Ovary (tissue), 7 donors: ENCODE measurements at regions not wholly inside any gene's neighbourhood (a gene's known extent, or its start where the extent isn't known, plus 50 kb on each side); places are given as distances from the start of the nearest gene placed in this dataset.

ENCODE experiments used
- DNase-seq, 5 donors: peaks; one replicate each; pipeline ENCODE4 v3.0.0-alpha.2; 2019 to 2020
- H3K27ac ChIP-seq, 2 donors: fragments of 200-600 bp; one replicate each; pipeline versions ENCODE4 v1.5.1 to v1.8.0; 2019 to 2022
- H3K27me3 ChIP-seq: fragments of 200-600 bp; one replicate; pipeline ENCODE4 v1.8.0; 2022
- H3K36me3 ChIP-seq: fragments of 200-600 bp; sonication (generic); one replicate; pipeline ENCODE4 v1.5.1; 2019
- H3K4me1 ChIP-seq: one replicate; pipeline ENCODE4 v1.8.1; 2013; ENCODE audit warnings: mild to moderate bottlenecking, moderate library complexity; ENCODE audit not compliant: insufficient read depth
- H3K4me3 ChIP-seq: fragments of 200-600 bp; sonication (generic); one replicate; pipeline ENCODE4 v1.5.1; 2017
- H3K9me3 ChIP-seq, 2 donors: fragments of 200-600 bp in 1 of 2; sonication (generic) in 1 of 2; one replicate each; pipeline versions ENCODE4 v1.5.1 to v1.8.1; 2013 to 2019; ENCODE audit warnings: mild to moderate bottlenecking in 1 of 2, moderate library complexity in 1 of 2
- CTCF ChIP-seq, 3 donors: fragments of 450-650 bp in 2 of 3; fragments of 200-600 bp in 1 of 3; IDR thresholded peaks; one replicate each; pipeline versions ENCODE4 v1.5.1 to v1.8.0; 2016 to 2022; ENCODE audit warnings: antibody characterized with exemption in 3 of 3, mild to moderate bottlenecking in 1 of 3
- EP300 ChIP-seq: sonication (generic); formaldehyde crosslinking; IDR thresholded peaks from one replicate; pipeline ENCODE4 v1.6.1; 2017; ENCODE audit warnings: antibody characterized with exemption
- POLR2A ChIP-seq: fragments of 450-650 bp; IDR thresholded peaks from one replicate; pipeline ENCODE4 v1.6.1; 2017; ENCODE audit warnings: antibody characterized with exemption, mild to moderate bottlenecking, moderate library complexity
- WGBS, 3 donors: extraction: QIAGEN DNeasy Blood & Tissue Kit in 1 of 3; methylation state at CpG; one replicate each; pipeline versions ENCODE4 v1.1.5 to v1.1.7; 2013 to 2017; 5-methylcytosine and 5-hydroxymethylcytosine counted together
- intact Hi-C, 4 donors: fragments of 100-400 bp; cut with DNase I; formaldehyde crosslinking; loops; one replicate each; pipeline versions ENCODE4 v1.11.0 to v1.15.1; 2022 to 2023
- donor health status: DM: no; HTN: no; CAD: no; lungs with moderate emphysema.
- donor health status: DM: no; HTN: no; CAD: no.
- donor health status: Bipolar disorder and iron deficiency.
- donor health status: DM: no; HTN: no; CAD: no.
- donor health status: DM: yes; HTN: yes; CAD: no.

- H3K4me3 ChIP-seq = no peak overlapping the region
- intact Hi-C loops = no loop called here
- H3K27ac ChIP-seq = no peak overlapping the region
- H3K9me3 ChIP-seq = no peaks in the 10 kb centered on the region
- 95 to 99% (median 96%) methylated on average over 10 of the region's 10 CpGs for WGBS, 3 donors
- TF ChIP-seq POLR2A = no peak
- no peak for TF ChIP-seq EP300
- TF ChIP-seq CTCF (IDR thresholded peaks at IDR 0.05) = no peak
- H3K36me3 ChIP-seq = no peaks in the 10 kb centered on the region
- DNase-seq = no peak
- H3K4me1 ChIP-seq = no peaks in the 10 kb centered on the region
- H3K27me3 ChIP-seq = no peaks in the 10 kb centered on the region
Observed at GRCh38 chr6:168862346-168862980, 391.2 kb downstream of the THBS2 start.

GRCh38 chr6:168860987-168861386 lies 392.7 kb downstream of the THBS2 start:
- no peaks in the 10 kb centered on the region for H3K4me1 ChIP-seq
- TF ChIP-seq EP300 = no peak
- no peak for TF ChIP-seq POLR2A
- TF ChIP-seq CTCF (IDR thresholded peaks at IDR 0.05) = no peak
- intact Hi-C loops = no loop called here
- no peak for DNase-seq
- no peak overlapping the region for H3K27ac ChIP-seq
- no peak overlapping the region for H3K4me3 ChIP-seq
- H3K9me3 ChIP-seq = no peaks in the 10 kb centered on the region
- 94 to 95% (median 94%) methylated on average over 23 to 26 of the region's 26 CpGs for WGBS, 3 donors
- no peaks in the 10 kb centered on the region for H3K36me3 ChIP-seq
- H3K27me3 ChIP-seq = no peaks in the 10 kb centered on the region

GRCh38 chr6:168860341-168860740 lies 393.3 kb downstream of the THBS2 start:
- H3K9me3 ChIP-seq = no peaks in the 10 kb centered on the region

GRCh38 chr6:168858926-168859325 lies 394.7 kb downstream of the THBS2 start:
- Histone ChIP-seq H3K9me3 (no peaks in the 10 kb centered on the region), H3K27me3 (no peaks in the 10 kb centered on the region), H3K27ac (no peak overlapping the region), H3K36me3 (no peaks in the 10 kb centered on the region), H3K4me1 (no peaks in the 10 kb centered on the region), H3K4me3 (no peak overlapping the region)
- TF ChIP-seq CTCF (IDR thresholded peaks at IDR 0.05) (no peak), POLR2A (no peak), EP300 (no peak)
- intact Hi-C loops = no loop called here
- DNase-seq = no peak
- WGBS, 3 donors = 9 to 23% (median 15%) methylated on average over 3 of the region's 3 CpGs

More at GRCh38 chr6:168860341-168860740, 393.3 kb downstream of the THBS2 start:
- Histone ChIP-seq H3K4me3 (no peak overlapping the region), H3K4me1 (no peaks in the 10 kb centered on the region), H3K27me3 (no peaks in the 10 kb centered on the region), H3K27ac (no peak overlapping the region), H3K36me3 (no peaks in the 10 kb centered on the region)
- DNase-seq = no peak
- WGBS, 3 donors = 95 to 97% (median 96%) methylated on average over 16 of the region's 16 CpGs
- intact Hi-C loops = no loop called here
- TF ChIP-seq POLR2A (no peak), CTCF (IDR thresholded peaks at IDR 0.05) (no peak), EP300 (no peak)
